Right lobe of liver (tissue), 4 donors: ENCODE measurements at regions not wholly inside any gene's neighbourhood (a gene's known extent, or its start where the extent isn't known, plus 50 kb on each side); places are given as distances from the start of the nearest gene placed in this dataset.

ENCODE experiments used
- POLR2A ChIP-seq: fragments of 450-650 bp; IDR thresholded peaks from one replicate; pipeline ENCODE4 v1.6.1; 2017; ENCODE audit warnings: antibody characterized with exemption, mild to moderate bottlenecking
- TF ChIP-seq, protein P1 (sequence below), 4 donors: fragments of 200-600 bp in 3 of 4; fragments of 450-650 bp in 1 of 4; IDR thresholded peaks; one replicate each; pipeline versions ENCODE4 v1.5.1 to v1.8.0; 2016 to 2022; ENCODE audit warnings: antibody characterized with exemption in 4 of 4, mild to moderate bottlenecking in 2 of 4
- donor health status: DM: no; HTN: no; CAD: no.
- donor health status: DM: no; HTN: no; CAD: no.
- donor health status: DM: no; HTN: yes; CAD: no.

DNA sequence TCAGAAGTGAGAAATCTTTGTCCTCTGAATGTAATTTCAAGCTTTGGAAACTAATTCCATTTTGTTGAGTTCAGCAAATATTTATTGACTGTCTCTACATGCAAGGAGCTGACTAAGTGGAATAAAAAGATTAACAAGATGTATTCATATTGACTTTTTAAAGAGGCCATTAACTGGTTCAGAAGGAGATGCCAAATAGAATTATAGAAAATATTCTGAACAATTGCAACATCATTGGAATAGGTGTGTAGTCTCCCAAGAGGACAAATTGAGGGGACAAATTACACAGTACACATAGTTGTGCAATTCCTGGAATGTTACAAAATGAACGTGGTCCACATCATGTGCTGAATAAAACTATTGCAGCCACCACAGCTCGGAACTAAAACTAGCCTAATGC lies 224.2 kb downstream of the NPR3 start:
- no peak for TF ChIP-seq POLR2A
- TF ChIP-seq, protein P1, sequence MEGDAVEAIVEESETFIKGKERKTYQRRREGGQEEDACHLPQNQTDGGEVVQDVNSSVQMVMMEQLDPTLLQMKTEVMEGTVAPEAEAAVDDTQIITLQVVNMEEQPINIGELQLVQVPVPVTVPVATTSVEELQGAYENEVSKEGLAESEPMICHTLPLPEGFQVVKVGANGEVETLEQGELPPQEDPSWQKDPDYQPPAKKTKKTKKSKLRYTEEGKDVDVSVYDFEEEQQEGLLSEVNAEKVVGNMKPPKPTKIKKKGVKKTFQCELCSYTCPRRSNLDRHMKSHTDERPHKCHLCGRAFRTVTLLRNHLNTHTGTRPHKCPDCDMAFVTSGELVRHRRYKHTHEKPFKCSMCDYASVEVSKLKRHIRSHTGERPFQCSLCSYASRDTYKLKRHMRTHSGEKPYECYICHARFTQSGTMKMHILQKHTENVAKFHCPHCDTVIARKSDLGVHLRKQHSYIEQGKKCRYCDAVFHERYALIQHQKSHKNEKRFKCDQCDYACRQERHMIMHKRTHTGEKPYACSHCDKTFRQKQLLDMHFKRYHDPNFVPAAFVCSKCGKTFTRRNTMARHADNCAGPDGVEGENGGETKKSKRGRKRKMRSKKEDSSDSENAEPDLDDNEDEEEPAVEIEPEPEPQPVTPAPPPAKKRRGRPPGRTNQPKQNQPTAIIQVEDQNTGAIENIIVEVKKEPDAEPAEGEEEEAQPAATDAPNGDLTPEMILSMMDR (IDR thresholded peaks at IDR 0.05): no peak
